MM.1S (cell line): ENCODE measurements at regions not wholly inside any gene's neighbourhood (a gene's known extent, or its start where the extent isn't known, plus 50 kb on each side); places are given as distances from the start of the nearest gene placed in this dataset.
A peak's percentile ranks its signal among the peaks of the same experiment; 100 is the strongest.

Experiments
- DNase-seq: peaks from one replicate; pipeline ENCODE4 v3.0.0-alpha.2; 2015
- H2AFZ ChIP-seq: fragments of 300-600 bp; sonication (generic); 2 replicates; pipeline ENCODE4 v1.6.0; 2016; ENCODE audit warnings: antibody characterized with exemption, low read length
- H3F3A ChIP-seq: fragments of 300-600 bp; sonication (generic); 2 replicates; pipeline ENCODE4 v1.6.1; 2016; ENCODE audit warnings: mild to moderate bottlenecking, antibody characterized with exemption, low read length, moderate library complexity, mixed read lengths; ENCODE audit not compliant: insufficient read depth
- H3K27ac ChIP-seq: fragments of 300-600 bp; sonication (generic); 2 replicates; pipeline ENCODE4 v1.5.1; 2016; ENCODE audit warnings: mild to moderate bottlenecking, low read length
- H3K27me3 ChIP-seq: fragments of 300-600 bp; sonication (generic); replicated peaks from 2 replicates; pipeline ENCODE4 v1.6.0; 2016; ENCODE audit warnings: low read length; ENCODE audit not compliant: insufficient read depth
- H3K36me3 ChIP-seq: fragments of 300-600 bp; sonication (generic); replicated peaks from 2 replicates; pipeline ENCODE4 v1.6.1; 2016; ENCODE audit warnings: mild to moderate bottlenecking, low read length, mixed read lengths; ENCODE audit not compliant: insufficient read depth
- H3K4me1 ChIP-seq: fragments of 300-600 bp; sonication (generic); 2 replicates; pipeline ENCODE4 v1.6.1; 2016; ENCODE audit warnings: low read length, mixed read lengths
- H3K4me2 ChIP-seq: fragments of 300-600 bp; sonication (generic); 2 replicates; pipeline ENCODE4 v1.6.0; 2016; ENCODE audit warnings: low read depth, low read length
- H3K4me3 ChIP-seq: fragments of 300-600 bp; sonication (generic); 2 replicates; pipeline ENCODE4 v1.5.1; 2016; ENCODE audit warnings: low read length, mixed read lengths
- H3K79me2 ChIP-seq: fragments of 300-600 bp; sonication (generic); 2 replicates; pipeline ENCODE4 v1.6.1; 2016; ENCODE audit warnings: mixed run types, low read length, mixed read lengths
- H3K9ac ChIP-seq: fragments of 300-600 bp; sonication (generic); 2 replicates; pipeline ENCODE4 v1.6.1; 2016; ENCODE audit warnings: low read length, mixed read lengths
- H3K9me2 ChIP-seq: fragments of 300-600 bp; sonication (generic); replicated peaks from 2 replicates; pipeline ENCODE4 v1.6.1; 2016; ENCODE audit warnings: mild to moderate bottlenecking, low read length, mixed read lengths; ENCODE audit not compliant: insufficient read depth
- H3K9me3 ChIP-seq: fragments of 300-600 bp; sonication (generic); replicated peaks from 2 replicates; pipeline ENCODE4 v1.6.1; 2016; ENCODE audit warnings: mild to moderate bottlenecking, low read length, mixed read lengths; ENCODE audit not compliant: insufficient read depth
- H4K20me1 ChIP-seq: fragments of 300-600 bp; sonication (generic); 2 replicates; pipeline ENCODE4 v1.6.1; 2016; ENCODE audit warnings: mild to moderate bottlenecking, low read length, moderate library complexity, mixed read lengths; ENCODE audit not compliant: insufficient read depth
- CTCF ChIP-seq: fragments of 300-600 bp; sonication (generic); IDR thresholded peaks from 2 replicates; pipeline ENCODE4 v1.5.1; 2016; ENCODE audit warnings: antibody characterized with exemption, low read length, mixed read lengths
- EZH2 ChIP-seq: fragments of 300-600 bp; sonication (generic); optimal IDR thresholded peaks from 2 replicates; pipeline ENCODE3; 2017; ENCODE audit warnings: low read depth, mild to moderate bottlenecking, antibody characterized with exemption, low read length, mixed read lengths
- EZH2phosphoT487 ChIP-seq: fragments of 300-600 bp; sonication (generic); IDR thresholded peaks from 2 replicates; pipeline ENCODE4 v1.6.1; 2018; ENCODE audit warnings: antibody characterized with exemption, low read length

DNA sequence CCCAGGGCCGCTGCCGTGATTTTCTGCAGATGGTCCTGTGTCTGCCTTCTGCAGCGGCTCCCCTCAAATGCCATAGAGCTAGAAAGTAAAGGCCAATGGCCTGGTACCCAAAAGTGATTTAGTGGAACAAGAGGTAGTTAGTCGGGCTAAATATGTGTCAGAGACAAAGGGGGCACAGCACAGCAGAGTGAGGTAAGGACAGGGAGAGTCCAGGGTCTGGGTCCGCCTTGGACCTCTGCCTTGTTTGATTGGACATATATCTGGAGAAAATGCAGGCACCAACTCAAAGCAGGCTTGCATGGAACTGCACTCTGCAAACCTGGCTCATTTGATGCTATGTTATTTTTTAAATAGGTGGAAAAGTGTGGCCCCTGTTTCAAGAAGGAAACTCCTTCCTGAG lies 249.6 kb upstream of the B3GAT1 start:
- Histone ChIP-seq H3K27me3 (no peaks in the 10 kb centered on the region), H3K9me3 (no peaks in the 10 kb centered on the region; the same call in 1 of the 2 replicates), H3K4me3 (no peak overlapping the region), H3K36me3 (no peaks in the 10 kb centered on the region), H2AFZ (no peak overlapping the region), H3K79me2 (no peaks in the 10 kb centered on the region), H3K4me1 (peaks cover 26% of the 10 kb centered on the region), H3K4me2 (peak overlapping the region; percentile 50), H3K27ac (peak overlapping the region; percentile 79), H3F3A (peaks cover 13% of the 10 kb centered on the region), H3K9ac (peak overlapping the region; percentile 27; the same call in 1 of the 2 replicates), H3K9me2 (no peaks in the 10 kb centered on the region), H4K20me1 (no peaks in the 10 kb centered on the region)
- no peak for DNase-seq
- TF ChIP-seq EZH2, result no peak
- no peak for TF ChIP-seq CTCF
- TF ChIP-seq EZH2phosphoT487, result no peak

GRCh38 chr11:134660416-134660815 lies 248.4 kb upstream of the B3GAT1 start:
- Histone ChIP-seq H3K27me3 (no peaks in the 10 kb centered on the region), H3K4me2 (no peak overlapping the region)

GRCh38 chr11:134659882-134660281 lies 247.8 kb upstream of the B3GAT1 start:
- no peak for TF ChIP-seq EZH2phosphoT487
- no peak for TF ChIP-seq CTCF
- TF ChIP-seq EZH2, result no peak
- DNase-seq, result no peak
- H3F3A ChIP-seq, result peaks cover 13% of the 10 kb centered on the region
- no peaks in the 10 kb centered on the region for H3K9me2 ChIP-seq
- no peaks in the 10 kb centered on the region for H3K27me3 ChIP-seq
- no peak overlapping the region for H3K27ac ChIP-seq
- peaks cover 26% of the 10 kb centered on the region for H3K4me1 ChIP-seq
- no peak overlapping the region for H2AFZ ChIP-seq
- no peaks in the 10 kb centered on the region for H3K36me3 ChIP-seq
- no peak overlapping the region for H3K9ac ChIP-seq
- no peaks in the 10 kb centered on the region for H3K9me3 ChIP-seq
- no peak overlapping the region for H3K4me3 ChIP-seq
- no peak overlapping the region for H3K4me2 ChIP-seq
- no peaks in the 10 kb centered on the region for H3K79me2 ChIP-seq
- no peaks in the 10 kb centered on the region for H4K20me1 ChIP-seq

More at GRCh38 chr11:134660416-134660815, 248.4 kb upstream of the B3GAT1 start:
- H3K4me3 ChIP-seq, result no peak overlapping the region
- peak overlapping the region; percentile 79; the same call in 1 of the 2 replicates for H3K27ac ChIP-seq
- H2AFZ ChIP-seq, result no peak overlapping the region
- no peak for DNase-seq
- peaks cover 26% of the 10 kb centered on the region for H3K4me1 ChIP-seq
- TF ChIP-seq EZH2phosphoT487, result no peak
- TF ChIP-seq CTCF, result no peak
- TF ChIP-seq EZH2, result no peak
- no peak overlapping the region for H3K9ac ChIP-seq
- H3K36me3 ChIP-seq, result no peaks in the 10 kb centered on the region
- H4K20me1 ChIP-seq, result no peaks in the 10 kb centered on the region
- no peaks in the 10 kb centered on the region; the same call in 1 of the 2 replicates for H3K9me3 ChIP-seq
- H3F3A ChIP-seq, result peaks cover 13% of the 10 kb centered on the region
- no peaks in the 10 kb centered on the region for H3K79me2 ChIP-seq
- H3K9me2 ChIP-seq, result no peaks in the 10 kb centered on the region
